Activated T-helper 17 cell treated with anti-CD3 and anti-CD28 coated beads, Interleukin-2, amount 50 U/mL, for 72 hours (primary cell): ENCODE measurements at regions not wholly inside any gene's neighbourhood (a gene's known extent, or its start where the extent isn't known, plus 50 kb on each side); places are given as distances from the start of the nearest gene placed in this dataset.
"Not testable (repeated sequence)": the region's sequence is repeated elsewhere in the genome, so short reads cannot be mapped to it uniquely, and the experiment has no call there.

Source experiments
- ATAC-seq: fragments of 150-1000 bp; cut with Tn5 transposase; replicated peaks from 2 replicates; pipeline ENCODE4 v1.10.0; 2021; ENCODE audit warnings: mild to moderate bottlenecking, moderate library complexity
- H3K27ac Mint-ChIP-seq: one replicate; pipeline ENCODE4 v1.8.0; 2022; ENCODE audit warnings: mixed read lengths
- H3K27me3 Mint-ChIP-seq: one replicate; pipeline ENCODE4 v1.8.0; 2022; ENCODE audit warnings: mixed read lengths
- H3K36me3 Mint-ChIP-seq: one replicate; pipeline ENCODE4 v1.8.0; 2022; ENCODE audit warnings: low read depth, mild to moderate bottlenecking, mixed read lengths
- H3K4me1 Mint-ChIP-seq: one replicate; pipeline ENCODE4 v1.8.0; 2022; ENCODE audit warnings: mixed read lengths
- H3K4me3 Mint-ChIP-seq: one replicate; pipeline ENCODE4 v1.8.0; 2022; ENCODE audit warnings: mild to moderate bottlenecking, mixed read lengths
- H3K9me3 Mint-ChIP-seq: one replicate; pipeline ENCODE4 v1.8.0; 2022; ENCODE audit warnings: mixed read lengths

DNA sequence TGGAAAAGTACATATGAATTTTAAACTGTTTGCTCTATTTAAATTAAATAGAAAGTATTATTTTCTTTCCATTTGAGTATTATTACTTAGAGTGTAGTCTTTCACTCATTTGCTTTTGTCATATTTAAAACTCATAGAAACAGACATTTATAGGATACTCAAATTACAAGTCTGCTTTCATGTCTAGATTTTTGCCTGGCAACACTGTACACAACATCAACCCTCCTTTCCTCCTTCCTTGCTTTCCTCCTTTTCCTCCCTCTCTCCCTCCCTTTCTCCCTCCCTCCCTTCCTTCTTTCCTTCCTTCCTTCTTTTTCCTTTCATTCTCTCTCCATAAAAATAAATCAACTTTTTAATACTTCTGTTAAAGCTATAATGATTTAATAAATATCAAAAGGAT lies 2361.2 kb downstream of the ARAP2 start:
- peaks cover 14% of the 10 kb centered on the region for H3K9me3 Mint-ChIP-seq
- no peaks in the 10 kb centered on the region for H3K36me3 Mint-ChIP-seq
- H3K27me3 Mint-ChIP-seq, result no peaks in the 10 kb centered on the region
- no peak overlapping the region for H3K4me3 Mint-ChIP-seq
- H3K27ac Mint-ChIP-seq, result no peak overlapping the region
- no peaks in the 10 kb centered on the region for H3K4me1 Mint-ChIP-seq
- ATAC-seq, result no peak

DNA sequence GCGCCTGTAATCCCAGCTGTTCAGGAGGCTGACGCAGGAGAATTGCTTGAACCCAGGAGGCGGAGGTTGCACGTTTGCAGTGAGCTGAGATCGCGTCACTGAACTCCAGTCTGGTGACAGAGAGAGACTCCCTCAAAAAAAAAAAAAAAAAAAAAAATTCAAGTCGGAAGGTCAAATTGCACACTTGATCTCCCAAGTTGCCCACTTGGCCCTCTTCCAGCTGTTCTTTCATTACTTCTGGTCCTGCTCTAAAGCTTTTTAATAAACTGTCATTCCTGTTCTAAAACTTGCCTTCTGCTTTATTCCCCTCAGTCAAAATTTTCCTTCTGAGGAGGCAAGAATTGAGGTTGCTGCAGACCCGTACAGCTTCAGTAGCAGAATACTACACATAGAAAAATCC lies 2358.0 kb downstream of the ARAP2 start:
- Mint-ChIP-seq H3K36me3 (no peaks in the 10 kb centered on the region), H3K27me3 (no peaks in the 10 kb centered on the region), H3K27ac (no peak overlapping the region), H3K4me1 (no peaks in the 10 kb centered on the region), H3K4me3 (no peak overlapping the region), H3K9me3 (peaks cover 9% of the 10 kb centered on the region)
- no peak for ATAC-seq

DNA sequence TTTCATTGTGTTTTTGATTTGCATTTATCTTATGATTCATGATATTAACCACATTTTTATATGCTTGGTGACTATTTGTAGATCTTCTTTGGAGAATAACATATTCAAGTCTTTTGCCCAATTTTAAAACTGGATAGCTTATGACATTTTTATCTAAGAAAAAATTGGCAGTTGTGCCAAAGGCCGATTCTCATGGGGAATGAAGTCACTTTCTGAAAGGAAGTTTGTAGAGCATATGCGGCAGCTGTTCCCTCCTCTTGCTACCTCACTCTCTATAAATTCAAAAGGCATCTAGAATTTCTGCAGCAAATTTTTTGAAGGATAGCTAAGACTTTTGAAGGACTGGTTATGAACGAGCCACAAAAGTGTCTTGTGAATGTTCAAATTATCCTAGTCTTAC lies 2353.5 kb downstream of the ARAP2 start:
- Mint-ChIP-seq H3K27ac (no peak overlapping the region), H3K36me3 (no peaks in the 10 kb centered on the region), H3K27me3 (no peaks in the 10 kb centered on the region), H3K4me3 (no peak overlapping the region), H3K9me3 (peaks cover 19% of the 10 kb centered on the region), H3K4me1 (no peaks in the 10 kb centered on the region)
- ATAC-seq, result no peak

DNA sequence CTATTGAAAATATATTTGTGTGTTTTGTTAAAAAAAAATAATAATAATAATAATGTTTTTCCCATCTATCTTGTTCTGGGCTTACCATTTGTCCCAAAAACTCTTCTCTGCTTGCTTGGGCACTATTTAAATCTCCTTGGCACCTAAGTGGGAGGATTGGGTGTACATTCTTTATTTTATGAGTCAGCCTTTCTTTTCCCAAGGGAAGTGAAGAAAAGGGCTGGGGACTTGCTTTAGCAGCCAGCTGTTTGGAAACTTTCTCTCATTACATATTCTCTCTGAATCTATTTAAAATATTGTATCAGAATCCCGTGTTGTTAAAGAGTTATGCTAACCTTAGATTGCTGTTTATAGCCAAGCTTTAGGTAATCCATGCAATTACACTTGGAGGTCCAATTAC lies 2332.4 kb downstream of the ARAP2 start:
- Mint-ChIP-seq H3K27ac (no peak overlapping the region), H3K36me3 (no peaks in the 10 kb centered on the region), H3K4me1 (no peaks in the 10 kb centered on the region), H3K9me3 (peaks cover 3% of the 10 kb centered on the region), H3K4me3 (no peak overlapping the region), H3K27me3 (no peaks in the 10 kb centered on the region)
- ATAC-seq, result no peak

DNA sequence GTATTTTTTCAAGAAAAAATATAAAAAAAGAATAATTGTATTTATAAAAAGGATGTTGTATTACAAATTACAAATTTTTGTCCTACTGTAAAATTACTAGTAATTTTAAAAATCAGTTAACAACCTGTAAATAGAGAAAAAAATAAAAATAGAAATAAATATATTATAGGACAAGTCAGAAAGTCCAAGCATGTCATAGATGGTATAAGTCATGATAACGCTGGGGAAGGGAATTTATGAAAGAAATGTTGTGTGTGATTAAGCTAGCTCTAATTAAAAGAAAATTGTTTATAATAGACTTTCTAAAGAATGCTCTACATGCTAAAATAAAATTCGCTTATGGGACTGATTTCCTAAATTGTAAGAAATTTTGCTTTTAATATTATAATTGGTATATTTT lies 2329.9 kb downstream of the ARAP2 start:
- Mint-ChIP-seq H3K36me3 (no peaks in the 10 kb centered on the region), H3K27ac (no peak overlapping the region), H3K27me3 (no peaks in the 10 kb centered on the region), H3K4me1 (no peaks in the 10 kb centered on the region), H3K9me3 (peaks cover 4% of the 10 kb centered on the region), H3K4me3 (no peak overlapping the region)
- ATAC-seq, result no peak

DNA sequence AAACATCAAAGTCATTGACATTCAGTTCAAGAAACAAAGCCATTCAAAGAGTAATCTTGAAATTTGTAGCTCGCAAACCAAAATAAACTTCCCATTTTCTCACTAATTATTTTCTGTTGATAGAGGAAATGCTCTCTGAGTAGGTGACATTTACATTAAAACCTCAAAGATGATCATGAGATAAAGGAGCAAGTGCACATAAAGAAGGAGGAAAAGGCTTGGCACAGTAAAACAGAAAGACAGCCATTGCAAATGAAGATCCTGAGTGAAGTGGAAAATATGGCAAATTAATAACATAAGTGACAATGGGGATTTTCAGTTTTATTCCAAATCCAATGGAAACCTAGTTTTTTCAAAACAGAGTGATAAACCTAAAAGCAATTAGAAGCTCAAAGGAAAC lies 2320.8 kb downstream of the ARAP2 start:
- Mint-ChIP-seq H3K9me3 (peaks cover 7% of the 10 kb centered on the region), H3K27me3 (no peaks in the 10 kb centered on the region)

DNA sequence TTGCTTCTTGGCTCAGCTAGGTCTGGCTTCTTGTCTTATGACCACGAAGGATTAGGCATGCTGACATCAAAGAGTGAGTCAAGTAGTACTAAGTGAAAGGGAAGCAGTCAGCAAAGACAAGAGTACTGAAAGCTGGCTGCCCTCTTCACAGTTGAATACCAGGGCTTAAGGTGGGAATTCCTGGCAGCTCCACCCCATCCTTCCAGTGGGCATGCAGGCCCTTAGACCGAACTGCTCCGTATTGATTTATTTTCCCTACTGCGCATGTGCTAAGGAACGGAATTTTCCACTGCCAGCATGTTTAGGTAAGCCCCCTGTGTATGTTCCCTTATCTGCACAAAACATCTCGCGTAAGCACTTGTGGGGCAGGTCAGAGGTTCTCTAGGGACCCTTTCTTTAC lies 2320.1 kb downstream of the ARAP2 start:
- ATAC-seq, result no peak
- H3K4me3 Mint-ChIP-seq, result no peak overlapping the region
- H3K27me3 Mint-ChIP-seq, result no peaks in the 10 kb centered on the region
- no peak overlapping the region for H3K27ac Mint-ChIP-seq
- no peaks in the 10 kb centered on the region for H3K36me3 Mint-ChIP-seq
- H3K4me1 Mint-ChIP-seq, result no peaks in the 10 kb centered on the region
- peaks cover 5% of the 10 kb centered on the region for H3K9me3 Mint-ChIP-seq

More for the DNA sequence above, 2320.8 kb downstream of the ARAP2 start:
- Mint-ChIP-seq H3K36me3 (no peaks in the 10 kb centered on the region), H3K4me3 (no peak overlapping the region), H3K27ac (no peak overlapping the region), H3K4me1 (no peaks in the 10 kb centered on the region)
- no peak for ATAC-seq

DNA sequence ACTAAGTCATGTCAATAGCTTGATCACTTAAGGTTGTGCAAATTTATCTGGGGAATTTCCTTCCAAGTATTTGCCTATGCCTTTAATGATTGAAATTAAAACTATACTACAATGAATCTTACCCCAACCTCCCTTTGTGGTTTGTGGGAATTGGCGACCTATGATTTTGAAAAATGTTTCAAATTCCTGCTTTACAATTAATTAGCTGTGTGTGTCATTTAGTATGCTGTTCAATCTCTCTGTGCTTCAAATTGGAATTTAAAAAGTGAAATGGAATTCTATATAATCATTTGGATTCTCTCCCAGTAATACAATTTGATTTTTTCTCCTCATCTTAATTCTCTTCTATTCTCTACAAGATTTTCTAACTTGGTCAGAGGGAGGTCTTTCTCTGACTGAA lies 2319.5 kb downstream of the ARAP2 start:
- peaks cover 5% of the 10 kb centered on the region for H3K9me3 Mint-ChIP-seq
- H3K36me3 Mint-ChIP-seq, result no peaks in the 10 kb centered on the region
- H3K4me1 Mint-ChIP-seq, result no peaks in the 10 kb centered on the region
- no peak overlapping the region for H3K27ac Mint-ChIP-seq
- H3K4me3 Mint-ChIP-seq, result no peak overlapping the region
- no peaks in the 10 kb centered on the region for H3K27me3 Mint-ChIP-seq
- ATAC-seq, result no peak

DNA sequence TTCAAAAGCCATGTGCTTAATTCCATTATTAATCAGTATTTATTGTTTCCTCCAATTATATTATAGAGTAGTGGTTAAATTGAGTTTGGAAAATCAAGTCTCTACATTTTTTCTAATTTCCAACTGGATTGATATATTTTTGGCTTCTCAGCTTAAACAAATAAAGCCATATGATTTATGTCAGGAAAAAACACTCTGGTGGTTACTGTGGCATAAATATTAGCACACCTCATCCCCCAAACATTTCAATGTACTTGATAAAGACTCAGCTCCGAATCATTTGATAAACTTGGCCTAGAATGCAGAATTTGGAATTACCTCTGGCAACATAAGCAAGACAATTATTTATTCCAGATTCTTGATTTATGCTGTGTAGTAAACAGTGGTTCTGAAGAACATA lies 2313.8 kb downstream of the ARAP2 start:
- Mint-ChIP-seq H3K4me1 (no peaks in the 10 kb centered on the region), H3K27me3 (no peaks in the 10 kb centered on the region), H3K36me3 (no peaks in the 10 kb centered on the region), H3K27ac (no peak overlapping the region), H3K9me3 (peaks cover 18% of the 10 kb centered on the region), H3K4me3 (no peak overlapping the region)
- ATAC-seq, result no peak

DNA sequence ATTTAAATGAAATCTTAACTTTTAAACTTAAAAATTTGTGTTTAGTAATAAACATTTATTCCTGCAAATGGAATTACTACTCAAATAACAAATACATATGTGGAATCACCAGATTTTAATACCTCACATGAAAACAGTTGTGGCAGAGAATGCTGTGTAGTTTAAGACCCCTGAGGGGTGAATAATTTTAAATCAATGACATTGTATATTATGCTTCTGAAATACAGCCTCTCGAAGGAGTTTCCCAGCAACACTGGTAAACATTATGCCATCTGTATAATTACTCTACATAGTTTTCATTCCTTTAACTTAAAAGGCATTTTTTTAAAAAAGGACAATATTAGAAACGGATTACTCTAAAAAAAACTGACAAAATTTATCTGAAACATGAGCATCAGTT lies 2313.3 kb downstream of the ARAP2 start:
- Mint-ChIP-seq H3K4me1 (no peaks in the 10 kb centered on the region), H3K9me3 (peaks cover 18% of the 10 kb centered on the region), H3K27ac (no peak overlapping the region), H3K36me3 (no peaks in the 10 kb centered on the region), H3K27me3 (no peaks in the 10 kb centered on the region), H3K4me3 (no peak overlapping the region)
- ATAC-seq, result no peak

DNA sequence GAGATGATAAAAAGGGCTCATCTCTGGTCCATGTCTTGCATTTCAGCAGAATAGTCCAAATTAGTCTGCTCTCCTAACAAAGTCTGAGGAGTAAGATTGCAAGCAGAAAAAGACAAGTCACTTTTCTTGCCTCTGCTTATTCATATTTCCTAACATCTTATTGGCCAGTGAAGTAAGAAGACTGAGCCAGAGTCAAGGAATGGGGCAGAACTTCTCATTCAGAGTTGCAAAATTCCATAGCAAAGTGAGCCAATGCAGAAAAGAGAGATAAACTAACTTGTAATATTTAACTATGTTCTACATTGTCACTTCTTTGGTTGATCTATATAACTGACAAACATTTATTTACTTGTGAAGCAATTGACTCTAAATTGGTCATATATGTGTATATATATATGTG lies 2304.0 kb downstream of the ARAP2 start:
- Mint-ChIP-seq H3K4me3 (no peak overlapping the region), H3K9me3 (peaks cover 13% of the 10 kb centered on the region), H3K27ac (no peak overlapping the region), H3K27me3 (no peaks in the 10 kb centered on the region), H3K4me1 (no peaks in the 10 kb centered on the region), H3K36me3 (no peaks in the 10 kb centered on the region)
- ATAC-seq, result no peak

DNA sequence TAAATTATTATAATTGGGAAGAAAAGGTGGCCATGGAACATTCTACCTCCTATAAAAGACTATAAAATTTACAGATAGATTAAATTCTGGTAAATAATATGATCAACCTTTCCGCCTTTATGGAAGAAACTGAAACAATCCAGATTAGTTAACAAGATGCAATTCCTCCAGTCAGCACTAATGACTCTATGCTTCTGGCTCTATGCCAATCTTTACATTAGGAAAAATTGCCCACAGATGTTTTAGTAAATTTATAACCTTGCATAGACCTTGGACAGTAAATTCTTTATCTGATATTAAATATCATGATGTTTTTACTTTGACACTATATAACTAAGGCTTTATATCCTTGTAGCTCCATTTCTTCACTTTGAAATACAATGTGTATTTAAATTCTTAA lies 2302.5 kb downstream of the ARAP2 start:
- Mint-ChIP-seq H3K4me1 (no peaks in the 10 kb centered on the region), H3K9me3 (peaks cover 13% of the 10 kb centered on the region)

DNA sequence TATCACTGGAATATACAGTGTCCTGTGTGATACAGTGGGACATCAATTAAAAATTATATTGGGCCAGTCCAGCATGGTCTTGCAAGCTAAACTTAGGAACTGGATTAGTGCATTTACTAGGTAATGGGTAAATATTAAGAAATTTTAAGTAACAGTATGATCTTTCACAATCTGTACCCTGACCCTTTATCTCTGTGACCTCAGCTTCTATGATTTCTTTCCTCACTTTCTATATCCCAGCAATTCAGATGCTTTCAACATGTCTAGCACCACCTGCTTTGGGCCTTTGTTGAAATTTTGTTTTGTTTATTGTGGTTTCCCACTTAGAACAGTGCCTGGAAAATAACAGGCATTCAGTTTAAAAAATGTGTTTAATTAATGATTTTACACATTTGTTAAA lies 2295.4 kb downstream of the ARAP2 start:
- no peak overlapping the region for H3K27ac Mint-ChIP-seq
- H3K4me1 Mint-ChIP-seq, result no peaks in the 10 kb centered on the region
- ATAC-seq, result no peak
- H3K9me3 Mint-ChIP-seq, result peaks cover 9% of the 10 kb centered on the region
- H3K4me3 Mint-ChIP-seq, result no peak overlapping the region
- H3K36me3 Mint-ChIP-seq, result no peaks in the 10 kb centered on the region
- H3K27me3 Mint-ChIP-seq, result no peaks in the 10 kb centered on the region

More for the DNA sequence above, 2302.5 kb downstream of the ARAP2 start:
- ATAC-seq, result no peak
- Mint-ChIP-seq H3K27me3 (no peaks in the 10 kb centered on the region), H3K4me3 (no peak overlapping the region), H3K27ac (no peak overlapping the region), H3K36me3 (no peaks in the 10 kb centered on the region)

DNA sequence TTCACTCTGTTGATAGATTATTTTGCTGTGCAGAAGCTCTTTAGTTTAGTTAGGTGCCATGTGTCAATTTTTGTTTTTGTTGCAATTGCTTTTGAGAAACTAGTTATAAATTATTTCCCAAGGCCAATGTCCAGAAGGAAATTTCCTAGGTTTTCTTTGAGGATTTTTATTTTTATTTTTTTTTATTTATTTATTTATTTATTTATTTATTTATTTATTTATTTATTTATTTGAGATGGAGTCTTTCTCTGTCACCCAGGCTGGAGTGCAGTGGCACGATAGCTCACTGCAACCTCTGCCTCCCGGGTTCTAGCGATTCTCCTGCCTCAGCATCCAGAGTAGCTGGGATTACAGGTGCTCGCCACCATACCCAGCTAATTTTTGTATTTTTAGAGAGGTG lies 2290.5 kb downstream of the ARAP2 start:
- not testable (repeated sequence) for H3K36me3 Mint-ChIP-seq, H3K4me3 Mint-ChIP-seq, H3K27me3 Mint-ChIP-seq, H3K27ac Mint-ChIP-seq, H3K4me1 Mint-ChIP-seq, ATAC-seq
- peaks cover 13% of the 10 kb centered on the region for H3K9me3 Mint-ChIP-seq

DNA sequence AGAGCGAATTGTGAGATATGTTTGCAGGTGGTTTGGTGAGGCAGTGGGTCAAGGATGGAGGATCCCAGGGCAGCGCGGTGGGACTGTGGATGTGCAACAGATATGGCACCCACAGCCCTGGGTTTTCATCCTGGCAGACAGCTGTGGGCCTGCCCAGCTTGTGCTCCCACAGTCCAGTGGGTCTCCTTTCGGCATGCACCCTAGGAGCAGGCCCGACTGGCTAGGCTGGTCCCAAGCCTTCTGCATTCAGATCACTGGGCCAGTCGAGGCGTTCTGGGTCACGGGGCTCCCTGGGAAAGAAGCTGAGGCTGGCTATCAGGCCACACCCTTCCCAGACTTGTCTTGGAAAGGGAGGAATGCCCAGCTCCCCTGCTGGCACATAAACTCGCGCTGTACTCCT lies 2289.6 kb downstream of the ARAP2 start:
- ATAC-seq, result no peak
- no peaks in the 10 kb centered on the region for H3K36me3 Mint-ChIP-seq
- no peaks in the 10 kb centered on the region for H3K4me1 Mint-ChIP-seq
- no peak overlapping the region for H3K27ac Mint-ChIP-seq
- peaks cover 19% of the 10 kb centered on the region for H3K9me3 Mint-ChIP-seq
- no peaks in the 10 kb centered on the region for H3K27me3 Mint-ChIP-seq
- H3K4me3 Mint-ChIP-seq, result no peak overlapping the region

DNA sequence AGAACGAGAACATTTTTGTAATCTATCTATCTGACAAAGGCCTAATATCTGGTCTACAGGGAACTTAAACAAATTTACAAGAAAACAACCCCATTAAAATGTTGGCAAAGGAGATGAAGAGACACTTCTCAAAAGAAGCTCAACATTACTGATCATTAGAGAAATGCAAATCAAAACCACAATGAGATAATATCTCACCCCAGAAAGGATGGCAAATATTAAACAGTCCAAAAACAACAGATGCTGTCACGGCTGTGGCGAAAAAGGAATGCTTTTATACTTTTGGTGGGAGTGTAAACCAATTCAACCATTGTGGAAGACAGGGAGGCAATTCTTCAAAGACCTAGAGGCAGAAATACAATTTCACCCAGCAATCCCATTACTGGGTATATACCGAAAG lies 2284.8 kb downstream of the ARAP2 start:
- Mint-ChIP-seq H3K27me3 (no peaks in the 10 kb centered on the region), H3K4me3 (no peak overlapping the region), H3K4me1 (no peaks in the 10 kb centered on the region), H3K9me3 (peaks cover 17% of the 10 kb centered on the region), H3K36me3 (no peaks in the 10 kb centered on the region), H3K27ac (no peak overlapping the region)
- ATAC-seq, result no peak
